Caco-2 (cell line): ENCODE measurements at regions not wholly inside any gene's neighbourhood (a gene's known extent, or its start where the extent isn't known, plus 50 kb on each side); places are given as distances from the start of the nearest gene placed in this dataset.

Experiments
- BruUV-seq: library from RNA; stranded (reverse); fragments of 400-500 nt; replicated peaks from 2 replicates; lab custom pipeline; 2021; lab: Mats Ljungman, UMichigan
- CTCF ChIA-PET: fragments of 300-600 bp; sonication (Branson Sonifier 250); formaldehyde crosslinking; loops from one replicate; lab custom pipeline; 2022; ENCODE audit warnings: antibody characterized with exemption; lab: Charles Lee
- POLR2A ChIA-PET: fragments of 300-600 bp; sonication (Branson Sonifier 250); formaldehyde crosslinking; loops from one replicate; lab custom pipeline; 2022; ENCODE audit warnings: antibody characterized with exemption; lab: Charles Lee
- DNase-seq, 2 experiments: peaks; one replicate each; pipeline versions ENCODE4 v3.0.0 to v3.0.0-alpha.2; 2020 to 2022
- H3K27me3 ChIP-seq: replicated peaks from 2 replicates; pipeline ENCODE4 v1.6.0; 2011; ENCODE audit warnings: low read length; ENCODE audit not compliant: control insufficient read depth, insufficient read depth
- H3K36me3 ChIP-seq: 2 replicates; pipeline ENCODE4 v1.5.1; 2011; ENCODE audit warnings: low read length; ENCODE audit not compliant: control insufficient read depth, insufficient read depth
- H3K4me1 ChIP-seq: fragments of 250-450 bp; sonication (Bioruptor Pico); 2 replicates; pipeline ENCODE4 v1.5.1; 2020; ENCODE audit warnings: mild to moderate bottlenecking
- H3K4me3 ChIP-seq: 2 replicates; pipeline ENCODE4 v1.5.1; 2011; ENCODE audit warnings: low read depth, mild to moderate bottlenecking, control low read depth, low read length
- H3K9me3 ChIP-seq: fragments of 250-450 bp; sonication (Bioruptor Pico); 2 replicates; pipeline ENCODE4 v1.5.1; 2020; ENCODE audit warnings: mild to moderate bottlenecking, moderate library complexity
- H3K27ac Mint-ChIP-seq: one replicate; pipeline ENCODE4 v1.8.0; 2022; ENCODE audit warnings: mixed read lengths; ENCODE audit not compliant: unreplicated experiment
- H3K27me3 Mint-ChIP-seq: one replicate; pipeline ENCODE4 v1.8.0; 2022; ENCODE audit warnings: mixed read lengths; ENCODE audit not compliant: insufficient read depth, unreplicated experiment
- H3K36me3 Mint-ChIP-seq: one replicate; pipeline ENCODE4 v1.8.0; 2022; ENCODE audit warnings: mild to moderate bottlenecking, mixed read lengths; ENCODE audit not compliant: insufficient read depth, unreplicated experiment
- H3K4me1 Mint-ChIP-seq: one replicate; pipeline ENCODE4 v1.8.0; 2022; ENCODE audit warnings: low read depth, mixed read lengths; ENCODE audit not compliant: unreplicated experiment
- H3K4me3 Mint-ChIP-seq: one replicate; pipeline ENCODE4 v1.8.0; 2022; ENCODE audit warnings: mild to moderate bottlenecking, moderate library complexity, mixed read lengths; ENCODE audit not compliant: unreplicated experiment
- H3K9me3 Mint-ChIP-seq: one replicate; pipeline ENCODE4 v1.8.0; 2022; ENCODE audit warnings: mixed read lengths; ENCODE audit not compliant: unreplicated experiment
- intact Hi-C: fragments of 100-400 bp; cut with micrococcal nuclease; formaldehyde crosslinking; loops from one replicate; pipeline ENCODE4 v1.10.0; 2022; ENCODE audit not compliant: unreplicated experiment
- TF ChIP-seq, protein P1 (sequence below), 2 experiments: fragments of 200-600 bp in 1 of 2; IDR thresholded peaks; 1 replicate in 1 of 2; 2 replicates in 1 of 2; pipeline versions ENCODE4 v1.5.1 to v1.8.0; 2011 to 2022; ENCODE audit warnings: antibody characterized with exemption in 1 of 2, control low read depth in 1 of 2, inconsistent platforms in 1 of 2, low read depth in 1 of 2, low read length in 1 of 2, mild to moderate bottlenecking in 1 of 2, moderate library complexity in 1 of 2; ENCODE audit not compliant: insufficient read depth in 1 of 2, severe bottlenecking in 1 of 2, unreplicated experiment in 1 of 2

GRCh38 chr1:8166406-8166805, 140.3 kb upstream of the ERRFI1 start:
- BruUV-seq, result no TSS peak
- Mint-ChIP-seq H3K4me3 (no peak overlapping the region), H3K27ac (peak overlapping the region; percentile 50), H3K9me3 (no peaks in the 10 kb centered on the region), H3K36me3 (peaks cover 6% of the 10 kb centered on the region), H3K27me3 (no peaks in the 10 kb centered on the region), H3K4me1 (peaks cover 23% of the 10 kb centered on the region)
- H3K4me1 ChIP-seq, result peaks cover 27% of the 10 kb centered on the region
- H3K27me3 ChIP-seq, result no peaks in the 10 kb centered on the region
- ChIA-PET CTCF (interaction anchor here (1.0 to 1.8 kb wide), 3 partner anchors 11 to 151 kb away, joined by 3 to 8 read pairs (median 4); no protein-coding TSS in a partner anchor), POLR2A (no interaction called here)
- intact Hi-C loops, result loop anchor here (5.0 kb wide), 1 partner anchor 44 kb away; no protein-coding TSS in a partner anchor
- no peak overlapping the region for H3K4me3 ChIP-seq
- no peak for DNase-seq
- H3K36me3 ChIP-seq, result no peaks in the 10 kb centered on the region
- H3K9me3 ChIP-seq, result 0 out of 2 replicates have a peak, but pooled peaks cover 3% of the 10 kb centered on the region
- TF ChIP-seq, protein P1, sequence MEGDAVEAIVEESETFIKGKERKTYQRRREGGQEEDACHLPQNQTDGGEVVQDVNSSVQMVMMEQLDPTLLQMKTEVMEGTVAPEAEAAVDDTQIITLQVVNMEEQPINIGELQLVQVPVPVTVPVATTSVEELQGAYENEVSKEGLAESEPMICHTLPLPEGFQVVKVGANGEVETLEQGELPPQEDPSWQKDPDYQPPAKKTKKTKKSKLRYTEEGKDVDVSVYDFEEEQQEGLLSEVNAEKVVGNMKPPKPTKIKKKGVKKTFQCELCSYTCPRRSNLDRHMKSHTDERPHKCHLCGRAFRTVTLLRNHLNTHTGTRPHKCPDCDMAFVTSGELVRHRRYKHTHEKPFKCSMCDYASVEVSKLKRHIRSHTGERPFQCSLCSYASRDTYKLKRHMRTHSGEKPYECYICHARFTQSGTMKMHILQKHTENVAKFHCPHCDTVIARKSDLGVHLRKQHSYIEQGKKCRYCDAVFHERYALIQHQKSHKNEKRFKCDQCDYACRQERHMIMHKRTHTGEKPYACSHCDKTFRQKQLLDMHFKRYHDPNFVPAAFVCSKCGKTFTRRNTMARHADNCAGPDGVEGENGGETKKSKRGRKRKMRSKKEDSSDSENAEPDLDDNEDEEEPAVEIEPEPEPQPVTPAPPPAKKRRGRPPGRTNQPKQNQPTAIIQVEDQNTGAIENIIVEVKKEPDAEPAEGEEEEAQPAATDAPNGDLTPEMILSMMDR (IDR thresholded peaks at IDR 0.05; ENCODE audit: insufficient read depth in 1 of 2, low read depth in 1 of 2, low read length in 1 of 2, severe bottlenecking in 1 of 2, unreplicated experiment in 1 of 2), result no peak

DNA sequence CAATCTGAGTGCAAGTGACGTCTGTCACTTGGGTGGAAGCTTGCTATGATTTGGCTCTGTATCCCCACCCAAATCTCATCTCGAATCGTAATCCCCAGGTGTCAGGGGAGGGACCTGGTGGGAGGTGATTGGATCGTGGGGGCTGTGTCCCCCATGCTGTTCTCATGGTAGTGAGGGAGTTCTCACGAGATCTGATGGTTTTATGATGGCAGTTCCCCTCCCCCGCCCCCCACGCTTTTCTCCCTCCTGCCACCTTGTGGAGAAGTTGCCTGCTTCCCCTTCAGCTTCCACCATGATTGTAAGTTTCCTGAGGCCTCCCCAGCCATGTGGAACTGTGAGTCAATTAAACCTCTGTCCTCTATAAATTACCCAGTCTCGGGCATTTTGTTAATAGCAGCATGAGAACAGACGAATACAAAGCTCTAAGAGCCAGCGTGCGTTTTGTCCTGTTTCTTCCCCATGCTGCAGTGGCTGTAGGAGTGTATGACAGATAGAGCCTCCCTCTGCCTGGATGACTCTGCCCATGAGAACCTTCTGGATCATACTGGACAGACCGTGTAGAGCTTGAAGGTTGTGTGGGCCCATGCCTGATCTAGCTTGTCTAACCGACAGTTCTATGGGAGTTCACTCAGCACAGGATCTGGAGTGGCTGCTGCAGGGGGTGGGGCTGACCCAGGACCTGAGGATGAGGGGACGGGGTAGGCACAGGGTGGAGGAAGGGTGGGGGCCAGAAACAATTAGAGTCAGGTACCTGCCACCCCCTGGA, 139.7 kb upstream of the ERRFI1 start:
- POLR2A ChIA-PET, result no interaction called here
- peak overlapping the region; percentile 50 for H3K27ac Mint-ChIP-seq
- peaks cover 26% of the 10 kb centered on the region for H3K4me1 ChIP-seq

DNA sequence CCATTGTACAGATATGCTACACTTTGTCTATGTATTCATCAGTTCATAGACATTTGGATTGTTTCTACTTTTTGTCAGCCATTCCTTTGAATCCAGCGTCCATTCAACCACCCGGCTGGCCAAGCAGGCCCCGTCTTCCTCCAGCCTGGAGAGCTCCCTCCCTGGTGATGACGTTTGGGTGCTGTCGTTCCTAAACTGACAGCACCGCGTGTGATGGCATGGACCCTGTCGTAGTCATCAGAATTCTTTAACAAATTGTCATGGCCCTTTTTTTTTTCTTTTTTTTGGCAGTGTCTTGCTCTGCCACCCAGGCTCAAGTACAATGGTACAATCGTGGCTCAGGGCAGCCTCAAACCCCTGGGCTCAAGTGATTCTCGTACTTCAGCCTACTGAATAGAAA, 138.6 kb upstream of the ERRFI1 start:
- no peak overlapping the region for H3K4me3 Mint-ChIP-seq
- BruUV-seq, result no TSS peak
- H3K9me3 Mint-ChIP-seq, result no peaks in the 10 kb centered on the region
- no peak for DNase-seq
- intact Hi-C loops, result loop anchor here (5.0 kb wide), 1 partner anchor 42 kb away; no protein-coding TSS in a partner anchor
- POLR2A ChIA-PET, result no interaction called here
- no peak overlapping the region for H3K27ac Mint-ChIP-seq
- H3K27me3 Mint-ChIP-seq, result no peaks in the 10 kb centered on the region
- Histone ChIP-seq H3K36me3 (no peaks in the 10 kb centered on the region), H3K4me1 (peaks cover 16% of the 10 kb centered on the region), H3K4me3 (no peak overlapping the region), H3K9me3 (0 out of 2 replicates have a peak, but pooled peaks cover 3% of the 10 kb centered on the region), H3K27me3 (no peaks in the 10 kb centered on the region)
- CTCF ChIA-PET, result interaction anchor here (1.8 kb wide), 1 partner anchor 149 kb away, joined by 8 read pairs; no protein-coding TSS in a partner anchor
- TF ChIP-seq, protein P1 (IDR thresholded peaks at IDR 0.05; ENCODE audit: insufficient read depth in 1 of 2, low read depth in 1 of 2, low read length in 1 of 2, severe bottlenecking in 1 of 2, unreplicated experiment in 1 of 2), result no peak
- peaks cover 16% of the 10 kb centered on the region for H3K4me1 Mint-ChIP-seq
- H3K36me3 Mint-ChIP-seq, result peaks cover 4% of the 10 kb centered on the region

More for the DNA sequence above, 139.7 kb upstream of the ERRFI1 start:
- H3K4me3 Mint-ChIP-seq, result no peak overlapping the region
- peaks cover 23% of the 10 kb centered on the region for H3K4me1 Mint-ChIP-seq
- H3K36me3 ChIP-seq, result no peaks in the 10 kb centered on the region
- H3K9me3 Mint-ChIP-seq, result no peaks in the 10 kb centered on the region
- intact Hi-C loops, result loop anchor here (5.0 kb wide), 1 partner anchor 43 kb away; no protein-coding TSS in a partner anchor
- no peaks in the 10 kb centered on the region for H3K27me3 ChIP-seq
- TF ChIP-seq, protein P1 (IDR thresholded peaks at IDR 0.05; ENCODE audit: insufficient read depth in 1 of 2, low read depth in 1 of 2, low read length in 1 of 2, severe bottlenecking in 1 of 2, unreplicated experiment in 1 of 2), result no peak
- peaks cover 6% of the 10 kb centered on the region for H3K36me3 Mint-ChIP-seq
- CTCF ChIA-PET, result interaction anchor here (1.0 to 1.8 kb wide), 3 partner anchors 11 to 150 kb away, joined by 3 to 8 read pairs (median 4); no protein-coding TSS in a partner anchor
- 0 out of 2 replicates have a peak, but pooled peaks cover 3% of the 10 kb centered on the region for H3K9me3 ChIP-seq
- H3K27me3 Mint-ChIP-seq, result no peaks in the 10 kb centered on the region
- no peak for DNase-seq
- no peak overlapping the region for H3K4me3 ChIP-seq
- no TSS peak for BruUV-seq
